RWPE1 (cell line): ENCODE measurements at regions not wholly inside any gene's neighbourhood (a gene's known extent, or its start where the extent isn't known, plus 50 kb on each side); places are given as distances from the start of the nearest gene placed in this dataset.

Source experiments
- CTCF ChIA-PET: fragments of 350-600 bp; sonication (Branson Sonifier 250); formaldehyde crosslinking; extraction: SDS; loops from one replicate; lab custom pipeline; 2021; lab: Yijun Ruan, JAX
- POLR2A ChIA-PET: fragments of 400-600 bp; formaldehyde crosslinking; extraction: SDS; loops from one replicate; lab custom pipeline; 2020; ENCODE audit warnings: antibody characterized with exemption; ENCODE audit not compliant: low non-redundant PET; lab: Yijun Ruan, JAX
- DNase-seq: peaks from one replicate; pipeline ENCODE4 v3.0.0; 2012; ENCODE audit warnings: low spot score
- H3K27ac ChIP-seq: fragments of 450-650 bp; 2 replicates; pipeline ENCODE4 v1.5.1; 2017
- CTCF ChIP-seq: fragments of 450-650 bp; conservative IDR thresholded peaks from 2 replicates; pipeline ENCODE4 v1.5.1; 2017; ENCODE audit warnings: low read depth, mild to moderate bottlenecking

DNA sequence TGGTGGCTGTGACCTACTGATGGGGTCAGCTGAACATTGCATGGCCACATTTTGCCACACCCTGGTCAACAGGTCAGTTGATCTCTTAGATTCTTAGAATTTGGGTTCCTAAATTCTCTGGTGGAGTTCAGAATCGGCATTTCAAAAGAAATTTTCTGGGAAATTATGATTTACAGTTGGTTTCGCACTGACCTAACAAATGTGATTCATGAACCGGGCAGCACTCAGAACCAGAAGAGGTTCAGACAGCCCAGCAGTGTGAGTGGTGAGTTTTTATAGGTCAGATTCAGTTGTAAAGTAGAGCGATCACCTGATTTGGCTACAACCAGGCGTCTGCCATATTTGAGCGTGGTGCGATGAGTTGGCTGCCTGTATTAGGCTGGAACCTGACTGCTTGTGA, 163.7 kb upstream of the GAS1 start:
- POLR2A ChIA-PET, result no interaction called here
- DNase-seq, result no peak
- TF ChIP-seq CTCF, result no peak
- CTCF ChIA-PET, result no interaction called here
- no peak overlapping the region for H3K27ac ChIP-seq

DNA sequence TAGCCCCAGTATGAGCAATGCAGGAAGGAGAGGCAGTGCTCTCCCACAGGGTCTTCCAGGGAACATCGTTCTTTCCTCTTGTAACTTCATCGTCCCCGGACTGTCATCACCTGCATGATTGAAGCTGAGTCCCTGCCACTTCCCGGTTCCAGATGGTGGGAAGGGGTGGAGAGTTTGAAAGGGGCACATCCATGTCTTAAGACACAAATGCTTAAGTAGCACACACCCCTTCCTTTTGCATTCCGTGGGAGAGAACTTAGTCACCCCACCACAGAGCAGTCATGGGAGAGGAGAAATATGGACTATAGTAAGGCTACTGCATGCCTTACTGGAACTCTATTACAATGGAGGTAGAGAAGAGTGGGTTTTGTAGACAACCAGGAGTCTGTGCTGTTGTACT, 165.3 kb upstream of the GAS1 start:
- POLR2A ChIA-PET, result no interaction called here
- no peak for TF ChIP-seq CTCF
- H3K27ac ChIP-seq, result no peak overlapping the region
- CTCF ChIA-PET, result no interaction called here
- DNase-seq, result no peak

DNA sequence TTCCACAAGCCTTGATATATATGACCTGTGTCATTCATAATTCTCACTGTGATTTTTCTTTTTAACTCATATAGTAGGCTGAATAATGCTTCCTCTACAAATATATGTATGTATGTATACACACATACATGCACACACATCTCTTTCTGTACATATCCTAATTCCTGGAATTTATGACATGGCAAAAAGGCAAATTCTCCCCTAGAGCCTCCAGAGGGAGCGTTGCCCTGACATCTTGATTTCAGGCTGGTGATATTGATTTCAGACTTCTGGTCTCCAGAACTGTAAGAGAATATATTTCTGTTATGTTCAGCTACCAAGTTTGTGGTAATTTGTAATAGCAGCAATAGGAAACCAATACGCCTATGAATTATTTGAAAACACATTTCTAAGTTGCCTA, 166.6 kb upstream of the GAS1 start:
- POLR2A ChIA-PET, result no interaction called here

GRCh38 chr9:87115785-87116184, 168.5 kb upstream of the GAS1 start:
- CTCF ChIA-PET, result no interaction called here
- no peak for DNase-seq
- H3K27ac ChIP-seq, result no peak overlapping the region
- TF ChIP-seq CTCF, result no peak
- POLR2A ChIA-PET, result no interaction called here

More for the DNA sequence above, 166.6 kb upstream of the GAS1 start:
- CTCF ChIA-PET, result no interaction called here
- no peak overlapping the region for H3K27ac ChIP-seq
- DNase-seq, result no peak
- TF ChIP-seq CTCF, result no peak

- DNase-seq, result no peak
- ChIA-PET POLR2A (no interaction called here), CTCF (interaction anchor here (0.8 kb wide), 2 partner anchors 8 to 168 kb away, joined by 3 read pairs; no protein-coding TSS in a partner anchor)
- no peak for TF ChIP-seq CTCF
- H3K27ac ChIP-seq, result no peak overlapping the region
Observed at GRCh38 chr9:87116492-87116891, 169.2 kb upstream of the GAS1 start.

DNA sequence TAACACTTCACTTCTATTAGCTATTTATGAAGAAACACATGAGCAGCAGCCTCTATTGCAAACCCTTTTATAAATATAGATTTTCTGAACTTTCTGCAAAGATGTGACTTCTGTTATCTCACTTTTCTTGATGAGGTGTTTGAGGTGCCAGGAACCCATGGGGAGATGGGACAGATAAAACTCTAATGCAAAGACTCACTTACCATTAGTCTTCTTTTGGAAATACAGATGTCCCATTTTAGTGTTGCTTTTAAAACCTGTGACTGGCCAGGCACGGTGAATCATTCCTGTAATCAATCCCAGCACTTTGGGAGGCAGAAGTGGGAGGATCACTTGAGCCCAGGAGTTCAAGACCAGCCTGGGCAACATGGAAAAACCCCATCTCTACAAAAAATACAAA, 171.3 kb upstream of the GAS1 start:
- TF ChIP-seq CTCF, result no peak
- peak overlapping the region; percentile 78; the same call in 1 of the 2 replicates for H3K27ac ChIP-seq
- ChIA-PET POLR2A (no interaction called here), CTCF (no interaction called here)
- DNase-seq, result no peak
